Type B pancreatic cell (in vitro differentiated cells): ENCODE measurements at regions not wholly inside any gene's neighbourhood (a gene's known extent, or its start where the extent isn't known, plus 50 kb on each side); places are given as distances from the start of the nearest gene placed in this dataset.

Source experiments
- DNase-seq: peaks from one replicate; pipeline ENCODE4 v3.0.0; 2021; ENCODE audit warnings: mixed read lengths; ENCODE audit not compliant: unreplicated experiment; ENCODE audit errors: extremely low spot score
- H3K27ac Mint-ChIP-seq: 2 replicates; pipeline ENCODE4 v1.8.0; 2021; ENCODE audit warnings: mild to moderate bottlenecking, mixed read lengths
- H3K27me3 Mint-ChIP-seq: 2 replicates; pipeline ENCODE4 v1.8.0; 2021; ENCODE audit warnings: mixed read lengths
- H3K36me3 Mint-ChIP-seq: 2 replicates; pipeline ENCODE4 v1.8.0; 2021; ENCODE audit warnings: mixed read lengths
- H3K4me1 Mint-ChIP-seq: one replicate; pipeline ENCODE4 v1.8.0; 2021; ENCODE audit warnings: mixed read lengths; ENCODE audit not compliant: unreplicated experiment
- H3K4me3 Mint-ChIP-seq: 2 replicates; pipeline ENCODE4 v1.8.0; 2021; ENCODE audit warnings: mild to moderate bottlenecking, mixed read lengths
- H3K9me3 Mint-ChIP-seq: 2 replicates; pipeline ENCODE4 v1.8.0; 2021; ENCODE audit warnings: mixed read lengths
- TF ChIP-seq, protein P1 (sequence below): fragments of 200-600 bp; sonication (generic); conservative IDR thresholded peaks from 2 replicates; pipeline ENCODE4 v1.5.0; 2021; ENCODE audit warnings: antibody characterized with exemption, mild to moderate bottlenecking

- no peaks in the 10 kb centered on the region for H3K36me3 Mint-ChIP-seq
- TF ChIP-seq, protein P1, sequence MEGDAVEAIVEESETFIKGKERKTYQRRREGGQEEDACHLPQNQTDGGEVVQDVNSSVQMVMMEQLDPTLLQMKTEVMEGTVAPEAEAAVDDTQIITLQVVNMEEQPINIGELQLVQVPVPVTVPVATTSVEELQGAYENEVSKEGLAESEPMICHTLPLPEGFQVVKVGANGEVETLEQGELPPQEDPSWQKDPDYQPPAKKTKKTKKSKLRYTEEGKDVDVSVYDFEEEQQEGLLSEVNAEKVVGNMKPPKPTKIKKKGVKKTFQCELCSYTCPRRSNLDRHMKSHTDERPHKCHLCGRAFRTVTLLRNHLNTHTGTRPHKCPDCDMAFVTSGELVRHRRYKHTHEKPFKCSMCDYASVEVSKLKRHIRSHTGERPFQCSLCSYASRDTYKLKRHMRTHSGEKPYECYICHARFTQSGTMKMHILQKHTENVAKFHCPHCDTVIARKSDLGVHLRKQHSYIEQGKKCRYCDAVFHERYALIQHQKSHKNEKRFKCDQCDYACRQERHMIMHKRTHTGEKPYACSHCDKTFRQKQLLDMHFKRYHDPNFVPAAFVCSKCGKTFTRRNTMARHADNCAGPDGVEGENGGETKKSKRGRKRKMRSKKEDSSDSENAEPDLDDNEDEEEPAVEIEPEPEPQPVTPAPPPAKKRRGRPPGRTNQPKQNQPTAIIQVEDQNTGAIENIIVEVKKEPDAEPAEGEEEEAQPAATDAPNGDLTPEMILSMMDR = no peak
- no peaks in the 10 kb centered on the region for H3K9me3 Mint-ChIP-seq
- peaks cover 10% of the 10 kb centered on the region for H3K4me1 Mint-ChIP-seq
- no peak overlapping the region for H3K27ac Mint-ChIP-seq
- no peak for DNase-seq
- peaks cover 13% of the 10 kb centered on the region for H3K27me3 Mint-ChIP-seq
- H3K4me3 Mint-ChIP-seq = no peak overlapping the region
Measured at GRCh38 chr9:89554307-89555035, 50.3 kb upstream of the GADD45G start.

- no peak overlapping the region for H3K27ac Mint-ChIP-seq
Measured at GRCh38 chr9:89553451-89554010, 51.3 kb upstream of the GADD45G start.

GRCh38 chr9:89550346-89550927, 52.5 kb upstream of the SEMA4D start:
- Mint-ChIP-seq H3K4me1 (no peaks in the 10 kb centered on the region), H3K36me3 (no peaks in the 10 kb centered on the region), H3K4me3 (no peak overlapping the region), H3K9me3 (peaks cover 3% of the 10 kb centered on the region), H3K27me3 (peaks cover 16% of the 10 kb centered on the region), H3K27ac (no peak overlapping the region)
- no peak for DNase-seq
- TF ChIP-seq, protein P1 = no peak

More at GRCh38 chr9:89553451-89554010, 51.3 kb upstream of the GADD45G start:
- H3K9me3 Mint-ChIP-seq = no peaks in the 10 kb centered on the region
- TF ChIP-seq, protein P1 = no peak
- DNase-seq = no peak
- H3K4me1 Mint-ChIP-seq = peaks cover 10% of the 10 kb centered on the region
- peaks cover 16% of the 10 kb centered on the region for H3K27me3 Mint-ChIP-seq
- no peak overlapping the region for H3K4me3 Mint-ChIP-seq
- no peaks in the 10 kb centered on the region for H3K36me3 Mint-ChIP-seq

DNA sequence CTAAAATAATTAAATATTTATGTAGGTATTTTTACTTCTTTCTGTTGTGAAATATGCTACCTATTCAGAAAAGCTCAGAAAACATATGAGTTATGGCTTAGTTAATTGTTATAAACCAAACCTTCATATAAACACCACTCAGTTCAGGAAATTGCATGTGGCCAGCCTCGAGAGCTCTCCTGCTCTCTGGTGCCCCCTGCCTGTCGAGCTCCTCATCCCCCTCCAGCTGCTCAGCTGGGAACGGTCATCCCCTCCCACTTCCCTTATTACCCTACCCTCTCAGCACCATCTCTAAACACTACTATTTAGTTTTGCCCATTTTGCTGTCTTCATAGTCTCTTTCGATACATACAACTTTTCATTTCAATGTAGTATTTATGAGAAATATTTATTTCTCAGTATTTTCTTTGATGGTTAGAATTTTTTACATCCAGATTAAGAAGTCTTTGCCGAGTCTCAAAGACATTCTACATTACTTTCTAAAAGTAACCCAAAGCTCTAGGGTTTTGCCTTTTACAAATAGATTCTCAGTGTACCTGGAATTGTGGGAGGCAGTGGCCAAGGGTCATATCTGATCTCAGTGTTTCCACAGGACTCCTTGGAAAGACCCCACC, 51.2 kb upstream of the SEMA4D start:
- no peaks in the 10 kb centered on the region for H3K36me3 Mint-ChIP-seq
- peaks cover 7% of the 10 kb centered on the region for H3K9me3 Mint-ChIP-seq
- TF ChIP-seq, protein P1 = peak; percentile 92
- no peaks in the 10 kb centered on the region for H3K4me1 Mint-ChIP-seq
- DNase-seq = no peak
- H3K27me3 Mint-ChIP-seq = peaks cover 13% of the 10 kb centered on the region
- H3K27ac Mint-ChIP-seq = no peak overlapping the region
- H3K4me3 Mint-ChIP-seq = no peak overlapping the region

GRCh38 chr9:89548071-89548638, 50.2 kb upstream of the SEMA4D start:
- Mint-ChIP-seq H3K36me3 (no peaks in the 10 kb centered on the region), H3K4me3 (no peak overlapping the region), H3K27me3 (peaks cover 13% of the 10 kb centered on the region), H3K4me1 (no peaks in the 10 kb centered on the region), H3K27ac (no peak overlapping the region), H3K9me3 (peaks cover 7% of the 10 kb centered on the region)
- TF ChIP-seq, protein P1 = no peak
- no peak for DNase-seq
